ENCODE measurements at regions not wholly inside any gene's neighbourhood (a gene's known extent, or its start where the extent isn't known, plus 50 kb on each side); places are given as distances from the start of the nearest gene placed in this dataset.
"Not testable (repeated sequence)": the region's sequence is repeated elsewhere in the genome, so short reads cannot be mapped to it uniquely, and the experiment has no call there.

DNA sequence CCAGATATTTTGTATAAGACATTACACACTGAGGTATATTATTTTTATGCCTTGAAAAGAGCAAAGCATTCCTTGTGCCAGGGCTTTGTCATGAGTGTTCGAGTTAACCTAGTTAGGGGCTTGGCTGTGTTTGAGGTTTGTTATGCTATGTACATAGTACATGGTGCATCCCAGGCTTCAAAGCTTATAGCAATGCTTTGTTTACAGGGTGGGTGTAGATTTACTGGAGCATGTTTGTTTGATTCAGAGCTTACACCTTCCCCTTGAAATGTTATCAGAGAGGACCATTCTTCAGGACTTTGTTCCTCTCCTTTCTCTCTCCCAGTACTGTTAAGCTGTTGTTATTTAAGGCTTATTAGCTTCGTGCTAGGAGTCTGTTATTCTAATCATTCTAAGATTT is 738.7 kb upstream of the LRRTM4 start:
- BruUV-seq (replicated peaks) = no TSS peak
- TF ChIP-seq EZH2 (IDR thresholded peaks at IDR 0.05; ENCODE audit: borderline replicate concordance, low read depth, low read length, poor library complexity, severe bottlenecking) (no peak), CTCF (conservative IDR thresholded peaks at IDR 0.05; ENCODE audit: low read depth, low read length) (no peak)

DNA sequence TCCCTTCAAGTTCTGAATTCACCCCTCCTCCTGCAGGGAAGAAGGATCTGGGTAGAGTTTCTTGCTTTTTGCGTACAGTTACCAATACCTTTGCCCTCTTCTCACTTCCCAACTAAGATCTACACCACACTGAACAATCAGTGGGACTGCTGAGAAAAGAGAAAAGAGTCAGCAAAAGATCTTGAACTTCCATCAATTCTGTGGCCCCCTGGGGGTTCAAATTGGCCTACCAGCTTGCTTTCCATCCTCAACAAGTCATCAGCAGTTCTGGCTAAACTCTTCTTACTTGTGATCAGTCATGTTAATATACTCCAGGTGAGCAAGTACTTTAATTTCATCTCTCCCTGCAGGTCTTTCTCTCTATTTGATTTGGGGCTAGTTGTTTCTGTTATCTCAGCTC is 739.3 kb upstream of the LRRTM4 start:
- POLR2A ChIA-PET (ENCODE audit: low non-redundant PET) = no interaction called here
- no peaks in the 10 kb centered on the region for H3K27me3 ChIP-seq (replicated peaks; ENCODE audit: insufficient read depth, low read depth, low read length, poor library complexity)
- TF ChIP-seq EZH2 (IDR thresholded peaks at IDR 0.05; ENCODE audit: borderline replicate concordance, low read depth, low read length, poor library complexity, severe bottlenecking) = no peak
- no peak for TF ChIP-seq CTCF (conservative IDR thresholded peaks at IDR 0.05; ENCODE audit: low read depth, low read length)
- peaks cover 15% of the 10 kb centered on the region for H3K4me1 ChIP-seq (ENCODE audit: insufficient read depth, low read length, poor library complexity, severe bottlenecking)
- no peaks in the 10 kb centered on the region for H3K36me3 ChIP-seq (ENCODE audit: insufficient read depth, low read length, poor library complexity, severe bottlenecking)
- no TSS peak for BruUV-seq (replicated peaks)
- no peak overlapping the region for H3K27ac ChIP-seq (ENCODE audit: low read depth, low read length, poor library complexity, severe bottlenecking)
- CTCF ChIA-PET = no interaction called here
- no peak overlapping the region for H3K4me3 ChIP-seq (ENCODE audit: low read depth, low read length, poor library complexity, severe bottlenecking)
- H3K9me3 ChIP-seq (ENCODE audit: low read depth, low read length, poor library complexity, severe bottlenecking) = no peaks in the 10 kb centered on the region
- no peak for DNase-seq (ENCODE audit: low spot score)
- intact Hi-C loops (cut with micrococcal nuclease; ENCODE audit: unreplicated experiment) = no loop called here

More for the DNA sequence above, 738.7 kb upstream of the LRRTM4 start:
- intact Hi-C loops (cut with micrococcal nuclease; ENCODE audit: unreplicated experiment) = no loop called here
- Histone ChIP-seq H3K27ac (ENCODE audit: low read depth, low read length, poor library complexity, severe bottlenecking) (no peak overlapping the region), H3K27me3 (replicated peaks; ENCODE audit: insufficient read depth, low read depth, low read length, poor library complexity) (no peaks in the 10 kb centered on the region), H3K36me3 (ENCODE audit: insufficient read depth, low read length, poor library complexity, severe bottlenecking) (no peaks in the 10 kb centered on the region), H3K4me3 (ENCODE audit: low read depth, low read length, poor library complexity, severe bottlenecking) (no peak overlapping the region), H3K4me1 (ENCODE audit: insufficient read depth, low read length, poor library complexity, severe bottlenecking) (peaks cover 15% of the 10 kb centered on the region), H3K9me3 (ENCODE audit: low read depth, low read length, poor library complexity, severe bottlenecking) (no peaks in the 10 kb centered on the region)
- no peak for DNase-seq (ENCODE audit: low spot score)
- ChIA-PET POLR2A (ENCODE audit: low non-redundant PET) (no interaction called here), CTCF (no interaction called here)

- CTCF ChIA-PET; BruUV-seq (replicated peaks); H3K27ac ChIP-seq (ENCODE audit: low read depth, low read length, poor library complexity, severe bottlenecking); DNase-seq (ENCODE audit: low spot score); H3K27me3 ChIP-seq (replicated peaks; ENCODE audit: insufficient read depth, low read depth, low read length, poor library complexity); H3K4me3 ChIP-seq (ENCODE audit: low read depth, low read length, poor library complexity, severe bottlenecking); H3K36me3 ChIP-seq (ENCODE audit: insufficient read depth, low read length, poor library complexity, severe bottlenecking); H3K9me3 ChIP-seq (ENCODE audit: low read depth, low read length, poor library complexity, severe bottlenecking); intact Hi-C loops (cut with micrococcal nuclease; ENCODE audit: unreplicated experiment); POLR2A ChIA-PET (ENCODE audit: low non-redundant PET): not testable (repeated sequence)
- peaks cover 15% of the 10 kb centered on the region for H3K4me1 ChIP-seq (ENCODE audit: insufficient read depth, low read length, poor library complexity, severe bottlenecking)
Measured at GRCh38 chr2:78262089-78262488, 739.9 kb upstream of the LRRTM4 start.

DNA sequence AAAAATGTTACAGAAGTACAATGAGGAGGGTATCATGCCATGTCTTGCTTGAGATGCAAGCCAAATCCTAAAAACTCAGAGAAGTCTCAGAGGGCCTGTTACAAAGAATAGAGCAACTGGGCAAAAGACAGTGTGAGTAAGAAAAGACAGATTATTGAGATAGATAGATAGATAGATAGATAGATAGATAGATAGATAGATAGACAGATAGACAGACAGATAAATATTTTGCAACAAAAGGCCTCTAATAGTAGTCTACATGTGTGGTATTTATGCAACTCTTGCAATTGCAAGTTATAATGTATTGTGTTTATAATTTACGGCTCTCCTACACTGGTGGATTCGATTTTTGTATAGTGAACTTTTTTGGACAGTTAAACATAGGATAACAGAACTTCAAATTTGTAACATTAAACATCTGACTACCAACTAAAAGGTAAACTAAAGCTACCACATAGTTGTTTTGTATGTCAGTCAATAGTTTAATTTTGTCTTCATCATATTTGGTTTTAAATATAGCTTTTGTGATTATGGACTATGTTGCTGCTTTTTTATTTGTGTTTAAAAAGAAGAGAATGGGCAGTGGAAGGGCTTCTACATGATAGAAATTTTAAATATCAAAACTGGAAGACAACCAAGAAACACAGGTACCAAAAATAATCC is 740.7 kb upstream of the LRRTM4 start:
- TF ChIP-seq CTCF (conservative IDR thresholded peaks at IDR 0.05; ENCODE audit: low read depth, low read length) (no peak), EZH2 (IDR thresholded peaks at IDR 0.05; ENCODE audit: borderline replicate concordance, low read depth, low read length, poor library complexity, severe bottlenecking) (no peak)
- Histone ChIP-seq H3K36me3 (ENCODE audit: insufficient read depth, low read length, poor library complexity, severe bottlenecking) (no peaks in the 10 kb centered on the region), H3K27me3 (replicated peaks; ENCODE audit: insufficient read depth, low read depth, low read length, poor library complexity) (no peaks in the 10 kb centered on the region), H3K4me1 (ENCODE audit: insufficient read depth, low read length, poor library complexity, severe bottlenecking) (peaks cover 15% of the 10 kb centered on the region), H3K9me3 (ENCODE audit: low read depth, low read length, poor library complexity, severe bottlenecking) (no peaks in the 10 kb centered on the region), H3K4me3 (ENCODE audit: low read depth, low read length, poor library complexity, severe bottlenecking) (no peak overlapping the region), H3K27ac (ENCODE audit: low read depth, low read length, poor library complexity, severe bottlenecking) (no peak overlapping the region)
- BruUV-seq (replicated peaks) = no TSS peak
- ChIA-PET POLR2A (ENCODE audit: low non-redundant PET) (no interaction called here), CTCF (no interaction called here)
- intact Hi-C loops (cut with micrococcal nuclease; ENCODE audit: unreplicated experiment) = no loop called here
- DNase-seq (ENCODE audit: low spot score) = no peak

Measured in A673 (cell line).